AG09309 (cell line): ENCODE measurements at regions not wholly inside any gene's neighbourhood (a gene's known extent, or its start where the extent isn't known, plus 50 kb on each side); places are given as distances from the start of the nearest gene placed in this dataset.

ENCODE experiments used
- DNase-seq: peaks from one replicate; pipeline ENCODE4 v3.0.0-alpha.2; 2010; ENCODE audit warnings: low read depth
- H3K4me3 ChIP-seq: 2 replicates; pipeline ENCODE4 v1.5.1; 2011; ENCODE audit warnings: mild to moderate bottlenecking, low read depth, low read length, moderate library complexity; ENCODE audit not compliant: control insufficient read depth
- TF ChIP-seq, protein P1 (sequence below): IDR thresholded peaks from 2 replicates; pipeline ENCODE4 v1.5.1; 2011; ENCODE audit warnings: mild to moderate bottlenecking, low read depth, low read length, inconsistent platforms; ENCODE audit not compliant: insufficient read depth, control insufficient read depth; ENCODE audit errors: missing control alignments

DNA sequence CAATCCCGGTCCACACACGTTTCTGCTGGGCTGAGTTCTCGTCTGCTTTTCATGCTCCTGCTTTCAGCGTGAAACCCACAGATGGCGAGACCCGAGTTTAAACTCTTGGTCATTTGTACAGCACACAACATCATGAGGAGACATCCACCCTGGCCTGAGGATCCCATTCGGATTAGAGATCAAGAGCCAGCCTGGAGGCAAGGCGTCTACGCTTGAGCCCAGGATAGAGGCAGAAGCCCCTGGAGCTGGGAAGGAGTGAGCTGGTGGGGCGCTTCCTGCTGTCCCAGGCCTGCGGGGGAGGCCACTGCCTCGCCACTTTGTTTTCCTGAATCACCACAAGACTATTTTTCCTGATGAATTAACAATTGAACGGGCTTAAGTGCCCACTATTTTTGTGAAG is 281.9 kb upstream of the IRX4 start:
- H3K4me3 ChIP-seq: no peak overlapping the region
- DNase-seq: no peak
- TF ChIP-seq, protein P1, sequence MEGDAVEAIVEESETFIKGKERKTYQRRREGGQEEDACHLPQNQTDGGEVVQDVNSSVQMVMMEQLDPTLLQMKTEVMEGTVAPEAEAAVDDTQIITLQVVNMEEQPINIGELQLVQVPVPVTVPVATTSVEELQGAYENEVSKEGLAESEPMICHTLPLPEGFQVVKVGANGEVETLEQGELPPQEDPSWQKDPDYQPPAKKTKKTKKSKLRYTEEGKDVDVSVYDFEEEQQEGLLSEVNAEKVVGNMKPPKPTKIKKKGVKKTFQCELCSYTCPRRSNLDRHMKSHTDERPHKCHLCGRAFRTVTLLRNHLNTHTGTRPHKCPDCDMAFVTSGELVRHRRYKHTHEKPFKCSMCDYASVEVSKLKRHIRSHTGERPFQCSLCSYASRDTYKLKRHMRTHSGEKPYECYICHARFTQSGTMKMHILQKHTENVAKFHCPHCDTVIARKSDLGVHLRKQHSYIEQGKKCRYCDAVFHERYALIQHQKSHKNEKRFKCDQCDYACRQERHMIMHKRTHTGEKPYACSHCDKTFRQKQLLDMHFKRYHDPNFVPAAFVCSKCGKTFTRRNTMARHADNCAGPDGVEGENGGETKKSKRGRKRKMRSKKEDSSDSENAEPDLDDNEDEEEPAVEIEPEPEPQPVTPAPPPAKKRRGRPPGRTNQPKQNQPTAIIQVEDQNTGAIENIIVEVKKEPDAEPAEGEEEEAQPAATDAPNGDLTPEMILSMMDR: no peak

DNA sequence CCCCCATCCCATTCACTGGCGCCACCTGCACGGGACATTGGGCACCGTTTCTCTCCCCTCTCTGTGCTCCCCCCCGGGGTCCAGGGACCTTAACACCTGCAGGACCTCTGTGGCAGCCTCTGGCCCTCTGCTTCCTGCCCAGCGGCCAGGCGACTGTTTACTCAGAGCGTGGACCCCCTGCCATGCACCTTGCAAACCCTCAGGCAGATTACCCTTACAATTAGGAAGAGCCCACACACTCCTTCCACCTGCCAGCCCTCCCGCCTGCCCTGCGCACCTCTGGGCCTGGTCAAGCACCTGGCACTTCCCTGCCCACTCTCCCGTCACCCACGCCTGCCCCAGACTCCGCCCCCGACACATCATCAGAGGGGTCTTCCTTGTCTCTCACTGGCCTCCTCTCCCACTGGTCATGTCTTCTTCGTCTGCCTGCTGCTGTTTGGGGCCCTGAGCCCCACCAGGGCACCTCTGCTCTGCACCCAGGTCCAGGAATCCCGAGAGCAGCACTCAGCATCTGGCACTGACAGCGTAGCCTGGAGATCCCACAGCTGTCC is 281.3 kb upstream of the IRX4 start:
- no peak overlapping the region for H3K4me3 ChIP-seq
- no peak for DNase-seq
- TF ChIP-seq, protein P1: no peak

DNA sequence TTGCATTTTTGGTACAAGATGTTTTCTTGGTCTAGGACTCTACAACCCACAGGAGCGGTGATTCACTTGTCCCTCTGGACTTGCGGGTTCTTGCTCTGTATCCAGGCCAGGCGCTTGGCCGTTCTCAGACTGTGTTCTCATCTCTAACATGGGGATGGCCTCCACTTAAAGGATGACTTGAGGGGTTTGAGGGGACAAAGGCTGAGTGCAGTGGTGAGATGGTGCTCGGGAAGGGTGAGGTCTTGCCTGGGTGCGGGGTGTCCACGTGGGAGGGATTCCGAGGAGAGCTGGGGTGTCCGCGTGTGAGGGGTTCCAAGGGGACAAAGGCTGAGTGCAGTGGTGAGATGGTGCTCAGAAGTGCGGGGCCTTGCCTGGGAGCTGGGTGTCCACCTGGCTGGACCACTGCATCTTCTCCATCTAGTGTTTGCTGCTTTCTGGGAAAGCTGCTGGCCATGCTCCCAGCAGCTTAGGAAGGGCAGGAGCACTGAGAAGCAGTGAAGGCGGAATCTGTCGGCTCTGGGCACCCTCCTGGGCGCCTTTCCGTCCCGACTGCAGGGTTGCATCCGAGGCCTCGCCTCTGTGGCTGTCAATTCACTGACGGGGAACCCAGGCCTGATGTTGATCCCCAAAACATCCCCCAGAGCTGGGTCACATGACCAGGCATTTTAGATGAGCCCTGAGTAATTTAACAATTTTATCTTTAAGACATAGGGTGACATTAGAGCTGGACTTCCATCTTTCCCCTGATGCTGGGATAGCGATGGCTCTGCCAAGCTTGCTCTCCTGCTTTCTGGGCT is 280.5 kb upstream of the IRX4 start:
- H3K4me3 ChIP-seq: no peak overlapping the region
- TF ChIP-seq, protein P1: no peak
- DNase-seq: no peak

DNA sequence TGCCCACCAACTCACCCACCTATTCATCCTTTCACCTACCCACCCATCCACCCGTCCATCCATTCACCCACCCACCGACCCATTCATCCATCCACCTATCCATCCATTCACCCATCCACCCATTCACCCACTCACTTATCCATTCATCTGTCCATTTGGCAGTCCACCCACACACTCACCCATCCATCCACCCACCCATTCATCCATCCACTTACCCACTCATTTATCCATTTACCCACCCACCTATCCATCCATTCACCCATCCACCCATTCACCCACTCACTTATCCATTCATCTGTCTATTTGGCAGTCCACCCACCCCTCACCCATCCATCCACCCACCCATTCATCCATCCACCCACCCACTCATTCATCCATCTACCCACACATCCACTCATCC is 278.1 kb upstream of the IRX4 start:
- no peak overlapping the region for H3K4me3 ChIP-seq
- no peak for DNase-seq
- TF ChIP-seq, protein P1: no peak

DNA sequence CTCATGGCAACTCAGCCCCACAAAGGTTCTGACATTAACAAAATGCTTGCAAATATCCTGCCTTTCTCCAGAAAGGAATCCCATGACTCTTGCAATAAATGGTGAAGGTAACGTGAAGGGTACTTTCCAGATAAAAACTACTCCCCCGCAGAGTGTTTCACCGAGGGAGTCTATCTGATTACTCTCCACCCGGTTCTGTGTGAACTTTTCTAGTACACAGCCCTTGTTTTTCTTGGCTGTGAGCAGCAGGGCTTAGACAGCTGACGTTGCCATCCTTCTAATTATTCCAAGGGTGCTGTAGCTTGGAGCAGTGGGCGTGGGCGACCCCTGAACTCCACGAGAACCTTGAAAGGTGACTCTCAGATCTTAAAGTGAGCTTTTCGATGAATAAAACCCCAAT is 276.0 kb upstream of the IRX4 start:
- no peak overlapping the region for H3K4me3 ChIP-seq
- DNase-seq: no peak
- TF ChIP-seq, protein P1: no peak

DNA sequence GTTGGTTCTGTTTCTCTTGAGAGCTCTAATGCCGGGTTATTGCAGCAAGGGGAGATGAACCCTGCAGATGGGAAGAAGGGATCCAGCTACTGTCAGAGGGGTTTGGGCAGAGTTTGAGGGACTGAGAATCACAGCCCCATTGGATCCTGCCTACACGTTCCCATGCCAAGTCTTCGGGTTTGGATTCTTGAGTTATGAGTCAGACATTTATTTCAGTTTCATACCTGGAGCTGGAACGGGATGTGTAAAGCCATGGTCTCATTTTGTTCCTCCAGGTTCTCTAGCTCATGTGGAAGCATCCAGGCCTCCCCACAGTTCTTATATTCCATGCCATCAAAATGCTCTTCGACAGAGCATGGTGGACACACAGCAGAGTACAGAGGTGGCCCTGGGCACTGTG is 275.4 kb upstream of the IRX4 start:
- DNase-seq: no peak
- H3K4me3 ChIP-seq: no peak overlapping the region
- TF ChIP-seq, protein P1: no peak
